Astrocyte of the spinal cord (primary cell): ENCODE measurements at regions not wholly inside any gene's neighbourhood (a gene's known extent, or its start where the extent isn't known, plus 50 kb on each side); places are given as distances from the start of the nearest gene placed in this dataset.

ENCODE experiments used
- DNase-seq: peaks from one replicate; pipeline ENCODE4 v3.0.0; 2011; ENCODE audit warnings: low read depth, low spot score
- H3K4me3 ChIP-seq: 2 replicates; pipeline ENCODE4 v1.5.1; 2011; ENCODE audit warnings: low read depth, mild to moderate bottlenecking, low read length, moderate library complexity
- in situ Hi-C: cut with HindIII; loops from 2 replicates; pipeline ENCODE4 v1.10.0; 2017; ENCODE audit warnings: low sequenced_read_pairs
- TF ChIP-seq, protein P1 (sequence below): IDR thresholded peaks from 2 replicates; pipeline ENCODE4 v1.5.1; 2012; ENCODE audit warnings: low read depth, mild to moderate bottlenecking, low read length, inconsistent platforms

DNA sequence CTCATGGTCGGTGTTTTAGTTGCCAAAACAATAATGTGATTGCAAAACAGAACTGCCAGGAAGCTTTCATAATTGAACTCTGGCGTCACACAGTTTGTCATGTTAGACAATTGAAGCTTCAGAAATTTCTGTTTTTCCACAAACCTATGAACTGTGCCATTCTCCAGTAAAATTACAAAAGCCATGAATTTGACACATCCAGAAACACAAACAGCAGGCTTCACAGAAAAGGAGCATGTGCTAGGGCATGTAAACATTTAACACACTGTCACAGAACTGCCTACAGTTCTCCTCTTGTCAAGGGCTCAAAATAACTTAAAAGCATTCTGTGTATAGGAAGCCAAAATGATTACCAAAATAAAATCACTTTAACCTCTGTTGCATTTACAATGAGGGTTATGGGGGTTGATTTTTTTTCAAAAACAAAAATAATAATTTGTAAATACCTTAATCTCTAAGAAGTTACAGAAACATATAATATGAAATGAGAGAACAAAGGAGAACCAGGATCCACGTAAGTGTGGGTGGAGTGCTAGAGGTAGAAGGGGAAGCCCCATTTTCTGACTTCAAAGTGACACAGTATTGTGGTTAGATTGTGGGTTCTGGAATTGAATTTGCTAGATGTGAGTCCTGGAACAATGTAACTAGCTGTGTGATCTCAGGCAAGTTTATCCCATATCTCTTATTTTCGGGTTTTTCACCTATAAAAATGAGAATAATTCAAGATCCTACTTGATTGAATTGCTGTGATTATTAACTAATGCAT is 295.0 kb downstream of the CENPC start:
- TF ChIP-seq, protein P1, sequence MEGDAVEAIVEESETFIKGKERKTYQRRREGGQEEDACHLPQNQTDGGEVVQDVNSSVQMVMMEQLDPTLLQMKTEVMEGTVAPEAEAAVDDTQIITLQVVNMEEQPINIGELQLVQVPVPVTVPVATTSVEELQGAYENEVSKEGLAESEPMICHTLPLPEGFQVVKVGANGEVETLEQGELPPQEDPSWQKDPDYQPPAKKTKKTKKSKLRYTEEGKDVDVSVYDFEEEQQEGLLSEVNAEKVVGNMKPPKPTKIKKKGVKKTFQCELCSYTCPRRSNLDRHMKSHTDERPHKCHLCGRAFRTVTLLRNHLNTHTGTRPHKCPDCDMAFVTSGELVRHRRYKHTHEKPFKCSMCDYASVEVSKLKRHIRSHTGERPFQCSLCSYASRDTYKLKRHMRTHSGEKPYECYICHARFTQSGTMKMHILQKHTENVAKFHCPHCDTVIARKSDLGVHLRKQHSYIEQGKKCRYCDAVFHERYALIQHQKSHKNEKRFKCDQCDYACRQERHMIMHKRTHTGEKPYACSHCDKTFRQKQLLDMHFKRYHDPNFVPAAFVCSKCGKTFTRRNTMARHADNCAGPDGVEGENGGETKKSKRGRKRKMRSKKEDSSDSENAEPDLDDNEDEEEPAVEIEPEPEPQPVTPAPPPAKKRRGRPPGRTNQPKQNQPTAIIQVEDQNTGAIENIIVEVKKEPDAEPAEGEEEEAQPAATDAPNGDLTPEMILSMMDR, result no peak
- H3K4me3 ChIP-seq, result no peak overlapping the region
- in situ Hi-C loops, result no loop called here
- no peak for DNase-seq

DNA sequence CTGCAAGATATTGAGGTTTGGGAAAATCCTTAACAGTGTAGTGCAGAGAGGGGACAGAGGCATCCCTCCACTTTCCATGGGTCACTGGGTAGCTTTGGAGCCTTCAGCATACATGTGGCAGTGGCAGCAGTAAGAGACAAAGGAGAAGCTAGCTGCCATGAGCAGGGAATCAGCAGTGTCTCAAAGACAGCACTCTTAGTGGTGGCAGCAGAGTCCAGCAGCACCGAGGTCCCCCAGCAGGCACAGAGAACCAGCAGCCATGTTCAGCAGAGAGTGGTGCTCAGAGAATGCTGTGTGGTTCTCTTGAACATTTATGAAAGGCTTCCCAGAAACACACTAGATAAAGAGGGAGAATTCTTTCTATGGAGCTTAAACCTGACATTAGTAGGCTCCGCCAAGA is 308.5 kb downstream of the CENPC start:
- in situ Hi-C loops, result no loop called here
- no peak for DNase-seq
- TF ChIP-seq, protein P1, result no peak
- H3K4me3 ChIP-seq, result no peak overlapping the region

DNA sequence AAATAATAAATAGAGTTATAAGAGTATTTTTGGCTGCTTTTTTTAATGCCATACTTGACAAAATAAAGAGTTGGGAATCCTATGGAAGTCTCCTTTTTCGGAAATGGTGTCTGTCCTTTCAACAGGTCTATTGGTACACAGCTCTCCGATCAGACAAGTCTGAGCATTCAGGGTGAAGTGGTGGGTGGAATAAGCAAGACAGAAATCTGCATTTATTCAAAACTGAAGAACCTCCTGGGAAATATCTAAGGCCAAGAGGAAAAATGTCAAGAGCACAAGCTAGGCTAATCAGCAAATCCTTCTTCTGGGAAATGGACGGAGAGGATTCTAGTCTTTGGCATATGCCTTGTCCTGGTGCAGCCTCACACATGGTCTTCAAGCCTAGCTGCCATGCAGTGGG is 309.0 kb downstream of the CENPC start:
- TF ChIP-seq, protein P1, result no peak
- in situ Hi-C loops, result no loop called here
- H3K4me3 ChIP-seq, result no peak overlapping the region
- DNase-seq, result no peak

DNA sequence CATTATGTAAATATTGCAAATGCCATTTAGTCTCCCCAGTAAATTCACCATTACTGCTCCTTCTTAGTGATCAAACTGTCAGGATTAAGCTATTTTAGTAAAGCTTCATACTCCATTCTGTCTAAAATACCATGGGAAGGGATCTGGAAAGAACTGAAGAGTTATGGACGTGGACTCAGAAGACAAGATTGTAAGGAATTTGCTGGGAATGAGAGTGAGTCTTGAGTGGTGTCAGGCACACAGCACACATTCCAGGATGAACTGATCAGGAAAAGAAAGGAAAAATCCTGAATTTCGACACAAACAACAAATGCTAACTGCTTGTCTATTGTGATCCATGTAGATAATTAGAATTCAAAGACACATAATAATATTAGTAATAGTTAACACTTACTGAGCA is 311.0 kb downstream of the CENPC start:
- in situ Hi-C loops, result no loop called here
- no peak overlapping the region for H3K4me3 ChIP-seq
- TF ChIP-seq, protein P1, result no peak
- DNase-seq, result peak; percentile 28

DNA sequence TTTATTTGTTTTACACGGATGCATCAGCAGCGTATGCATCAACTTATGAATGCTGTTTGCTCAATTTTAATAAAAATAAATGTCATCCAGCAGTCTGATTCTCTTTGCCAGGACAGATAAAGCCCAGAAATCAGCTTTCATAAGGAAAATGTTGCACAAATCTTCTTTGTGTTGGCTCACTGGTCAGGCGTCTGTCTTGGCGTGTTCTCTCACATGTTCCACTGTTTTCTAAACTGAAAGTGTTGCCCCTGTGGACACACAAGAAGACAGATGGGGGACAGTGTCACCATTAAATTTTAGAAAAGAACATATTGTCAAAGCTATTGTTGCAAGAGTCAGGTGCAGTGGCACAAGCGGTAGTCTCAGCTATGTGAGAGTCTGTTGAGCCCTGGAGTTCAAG is 316.2 kb downstream of the CENPC start:
- no peak for DNase-seq
- TF ChIP-seq, protein P1, result no peak
- in situ Hi-C loops, result no loop called here
- no peak overlapping the region for H3K4me3 ChIP-seq

DNA sequence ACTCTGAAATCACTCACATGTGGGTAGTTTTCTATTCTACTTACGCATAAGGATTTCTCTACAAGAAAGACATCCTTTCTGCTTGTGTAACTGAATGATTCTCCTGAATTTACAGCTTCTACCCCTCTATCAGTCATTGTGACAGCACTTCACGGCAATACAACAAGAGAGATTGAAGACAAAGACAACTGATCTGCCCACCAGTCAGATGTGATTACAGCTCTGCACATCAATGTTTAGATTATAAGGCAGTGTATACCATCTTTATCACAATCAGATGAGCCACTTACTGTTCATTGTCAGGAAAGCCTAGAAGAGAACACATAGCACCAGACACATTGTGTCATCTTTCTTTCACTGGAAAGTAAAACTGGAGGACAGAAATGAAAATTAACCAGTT is 324.4 kb downstream of the CENPC start:
- H3K4me3 ChIP-seq, result no peak overlapping the region
- TF ChIP-seq, protein P1, result no peak
- no peak for DNase-seq
- in situ Hi-C loops, result no loop called here

DNA sequence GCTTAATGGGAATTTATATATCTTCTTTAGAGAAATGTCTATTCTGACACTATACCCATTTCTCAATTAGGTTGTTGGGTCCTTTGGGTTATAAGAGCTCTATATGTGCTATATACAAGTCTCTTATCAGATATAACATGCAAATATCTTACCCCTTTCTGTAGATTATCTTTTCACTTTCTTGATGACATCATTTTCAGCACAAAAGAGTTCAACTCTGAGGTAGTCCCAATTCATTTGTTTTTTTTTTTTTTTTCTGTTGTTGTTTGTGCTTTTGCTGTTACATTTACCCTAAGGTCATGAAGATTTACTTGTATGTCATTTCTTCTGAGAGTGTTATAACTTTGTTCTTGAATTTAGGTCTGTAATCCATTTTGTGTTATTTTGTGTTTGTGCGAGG is 326.4 kb downstream of the CENPC start:
- H3K4me3 ChIP-seq, result no peak overlapping the region
- in situ Hi-C loops, result no loop called here
- TF ChIP-seq, protein P1, result no peak
- DNase-seq, result no peak
